DMS114 treated with DMSO at 0.1 percent for 48 hours (cell line): ENCODE measurements at regions not wholly inside any gene's neighbourhood (a gene's known extent, or its start where the extent isn't known, plus 50 kb on each side); places are given as distances from the start of the nearest gene placed in this dataset.
"Not testable (repeated sequence)": the region's sequence is repeated elsewhere in the genome, so short reads cannot be mapped to it uniquely, and the experiment has no call there.

ENCODE experiments used
- DNase-seq: peaks from one replicate; lab custom pipeline; 2025; ENCODE audit not compliant: unreplicated experiment; lab: John Stamatoyannopoulos, UW

- DNase-seq: no peak
Observed at GRCh38 chr7:93747019-93747418, 143.5 kb downstream of the TFPI2 start.

DNA sequence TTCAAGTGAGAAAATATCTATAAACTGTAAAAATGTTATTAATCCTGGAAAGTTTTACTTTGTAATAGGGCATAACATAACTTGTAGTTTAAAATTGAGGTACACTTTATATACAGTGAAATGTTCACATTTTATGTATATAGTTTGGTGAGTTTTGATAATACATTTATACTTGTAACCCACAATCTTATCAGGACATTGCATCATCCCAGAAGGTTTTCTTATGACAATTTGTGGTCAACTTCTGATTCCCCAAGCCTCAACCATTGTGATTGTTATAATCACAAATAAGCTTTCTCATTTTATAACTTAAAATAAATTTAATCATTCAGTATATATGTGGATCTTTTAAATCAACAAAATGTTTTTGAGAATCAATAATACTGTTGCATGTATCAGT lies 151.1 kb downstream of the TFPI2 start:
- DNase-seq: no peak

DNA sequence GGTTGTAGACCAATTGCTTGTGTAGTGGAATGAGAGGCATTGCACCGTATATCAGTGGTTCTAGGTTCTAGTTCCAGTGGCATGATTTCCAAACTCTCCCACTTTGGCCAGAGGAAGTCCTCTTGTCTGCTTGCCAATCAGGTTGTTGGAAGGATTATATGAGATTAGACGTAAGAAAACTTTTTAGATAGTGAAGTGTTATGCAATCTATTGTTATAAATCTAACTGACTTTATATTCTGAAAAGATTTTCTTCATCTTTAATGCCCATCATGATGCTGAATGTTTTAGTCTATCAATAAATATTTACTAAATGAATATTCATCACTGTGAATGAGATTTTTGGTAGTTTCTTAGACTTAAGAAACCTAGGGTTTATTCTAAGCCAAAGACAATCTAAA lies 152.6 kb downstream of the TFPI2 start:
- no peak for DNase-seq

DNA sequence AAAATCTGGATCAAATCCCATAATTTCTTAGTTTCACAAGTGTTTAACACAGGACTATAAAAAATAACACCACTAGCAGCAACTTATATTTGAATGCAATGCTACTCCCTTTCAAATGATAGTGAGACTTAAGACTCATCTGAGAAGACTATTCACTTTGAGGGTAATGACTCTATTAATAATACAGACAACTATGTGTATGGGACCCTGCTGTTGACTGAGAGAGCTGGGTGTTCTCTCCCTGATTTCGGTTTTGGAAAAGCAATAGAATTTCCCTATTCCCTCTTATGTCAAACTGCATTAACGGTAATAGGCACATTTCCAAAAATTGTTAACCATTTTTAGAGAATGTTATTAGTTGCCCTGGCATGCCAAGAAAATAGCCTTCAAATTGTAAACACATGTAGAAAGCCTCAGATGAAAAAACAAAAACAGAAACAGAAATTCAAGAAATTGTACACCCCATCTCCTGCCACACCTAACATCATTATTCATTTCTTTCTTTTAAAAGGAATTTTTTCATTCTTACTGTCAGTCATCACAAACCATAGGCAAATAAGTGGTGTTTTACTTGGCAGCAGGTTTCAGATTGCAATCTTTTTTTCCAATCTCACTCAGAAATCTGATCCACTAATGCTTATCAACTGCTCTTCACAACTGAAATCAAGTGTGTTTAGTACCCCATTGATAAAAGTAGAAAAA lies 153.7 kb downstream of the TFPI2 start:
- no peak for DNase-seq

- no peak for DNase-seq
Observed at GRCh38 chr7:93728292-93728691, 153.8 kb upstream of the CALCR start.

- DNase-seq: no peak
Observed at GRCh38 chr7:93725954-93726353, 151.4 kb upstream of the CALCR start.

- DNase-seq: no peak
Observed at GRCh38 chr7:93723424-93724124, 149.1 kb upstream of the CALCR start.

GRCh38 chr7:93720106-93720505 lies 145.6 kb upstream of the CALCR start:
- DNase-seq: no peak

- no peak for DNase-seq
Observed at GRCh38 chr7:93719546-93719945, 145.0 kb upstream of the CALCR start.

GRCh38 chr7:93717217-93717900 lies 142.8 kb upstream of the CALCR start:
- no peak for DNase-seq

- DNase-seq: peak; percentile 23
Observed at GRCh38 chr7:93715234-93715633, 140.7 kb upstream of the CALCR start.

DNA sequence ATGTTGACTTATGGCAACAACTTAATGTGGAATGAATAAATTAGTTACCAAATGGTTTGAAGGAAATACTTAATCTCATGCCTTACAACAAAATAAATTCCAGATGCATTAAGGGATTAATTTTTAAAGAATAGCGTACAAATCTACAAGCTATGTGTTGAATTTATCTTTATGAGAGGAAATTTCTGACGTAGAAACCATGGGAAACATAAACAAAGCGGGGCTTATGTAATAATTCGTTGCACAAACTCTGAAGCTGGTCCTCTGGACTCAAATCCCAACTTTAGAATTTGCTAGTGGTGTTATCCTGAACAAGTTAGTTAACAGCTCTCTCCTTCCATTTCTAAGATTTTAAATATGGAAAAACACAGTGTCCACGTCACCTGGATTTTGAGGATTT lies 137.4 kb upstream of the CALCR start:
- DNase-seq: no peak

GRCh38 chr7:93708255-93708654 lies 133.7 kb upstream of the CALCR start:
- not testable (repeated sequence) for DNase-seq

DNA sequence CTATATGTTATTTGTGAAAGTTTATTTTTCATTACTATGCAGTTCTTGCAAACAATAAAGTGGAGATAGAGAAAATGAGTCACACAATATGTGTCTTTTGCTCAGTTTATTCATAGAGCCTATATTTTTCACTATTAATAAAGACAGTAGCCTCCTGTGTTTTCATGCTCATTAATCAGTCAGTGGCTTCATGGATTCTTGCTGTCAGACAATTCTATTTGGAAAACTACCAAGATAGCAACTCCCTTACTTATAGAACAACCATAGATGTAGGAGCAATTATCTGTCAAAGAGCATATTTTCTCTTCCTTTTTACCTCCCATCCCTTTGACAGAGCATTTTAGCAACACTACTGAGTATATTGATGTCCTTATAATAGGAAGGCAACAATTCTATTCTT lies 132.7 kb upstream of the CALCR start:
- no peak for DNase-seq

GRCh38 chr7:93706162-93706561 lies 131.6 kb upstream of the CALCR start:
- DNase-seq: not testable (repeated sequence)

- DNase-seq: no peak
Observed at GRCh38 chr7:93704217-93704616, 129.7 kb upstream of the CALCR start.

DNA sequence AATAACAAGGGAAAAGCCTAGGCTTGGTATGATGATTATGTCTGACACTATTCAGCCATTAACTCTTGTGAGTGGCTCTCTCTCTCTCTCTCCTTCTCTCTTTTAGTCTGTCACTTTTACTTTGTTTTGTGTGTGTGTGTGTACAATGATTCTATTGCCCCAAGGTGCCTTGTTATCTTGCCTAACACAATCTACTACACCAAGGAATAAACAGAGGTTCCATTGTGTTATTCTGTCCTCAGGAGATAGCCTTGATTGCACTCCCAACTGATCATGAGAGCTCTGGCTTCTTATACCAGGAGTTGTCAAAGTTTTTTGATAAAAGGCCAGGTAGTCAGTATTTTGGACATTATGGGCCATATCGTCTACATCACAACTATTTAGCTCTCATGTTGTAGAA lies 123.4 kb upstream of the CALCR start:
- DNase-seq: no peak

GRCh38 chr7:93693796-93694195 lies 119.3 kb upstream of the CALCR start:
- no peak for DNase-seq

DNA sequence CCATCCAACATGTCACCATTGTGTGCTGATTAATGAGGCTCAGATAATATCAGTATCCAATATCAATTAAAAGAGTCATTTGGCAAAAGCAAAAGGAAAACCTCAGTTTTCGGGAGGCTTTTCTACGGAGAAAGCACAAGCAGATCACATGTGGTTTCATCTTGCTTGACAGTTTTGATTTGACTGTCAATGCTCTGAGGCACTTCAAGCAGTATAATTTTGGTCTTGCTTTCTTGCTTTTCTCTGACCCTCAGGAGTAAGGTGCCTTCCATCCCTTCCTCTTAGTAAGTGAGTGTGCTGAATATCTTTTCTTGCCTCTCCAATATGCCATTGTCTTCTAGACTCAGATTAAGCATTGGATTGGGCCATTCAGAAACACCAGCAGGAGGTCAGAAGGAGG lies 115.5 kb upstream of the CALCR start:
- no peak for DNase-seq

- no peak for DNase-seq
Observed at GRCh38 chr7:93678185-93678584, 103.7 kb upstream of the CALCR start.

- DNase-seq: no peak
Observed at GRCh38 chr7:93663561-93664299, 89.2 kb upstream of the CALCR start.

GRCh38 chr7:93658163-93658562 lies 83.6 kb upstream of the CALCR start:
- DNase-seq: not testable (repeated sequence)
